HUDEP-2 (cell line): ENCODE measurements at regions not wholly inside any gene's neighbourhood (a gene's known extent, or its start where the extent isn't known, plus 50 kb on each side); places are given as distances from the start of the nearest gene placed in this dataset.

ENCODE experiments used
- DNase-seq, 76 experiments: peaks; one replicate each; lab custom pipeline; 2025; ENCODE audit not compliant: unreplicated experiment in 76 of 76; lab: John Stamatoyannopoulos, UW

DNA sequence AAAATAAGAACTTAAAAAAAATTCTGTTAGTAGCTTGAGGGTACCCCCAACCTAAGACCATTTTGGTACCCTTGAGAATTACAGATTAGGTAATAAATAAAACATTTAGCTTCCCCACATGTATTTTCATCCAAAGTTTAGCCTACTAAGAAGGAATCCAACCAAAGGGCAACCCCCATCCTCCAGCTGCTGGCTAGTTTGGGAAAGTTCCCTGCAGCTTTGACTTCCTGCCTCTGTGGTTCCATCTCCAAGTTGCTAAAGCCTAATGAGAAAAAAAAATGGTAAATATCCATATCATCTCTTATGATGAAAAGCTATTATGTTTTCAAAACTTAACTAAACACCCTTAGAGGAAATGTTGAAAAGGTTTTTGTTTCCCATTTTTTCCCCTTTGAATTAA is 547.2 kb downstream of the ANKRD7 start:
- no peak for DNase-seq

DNA sequence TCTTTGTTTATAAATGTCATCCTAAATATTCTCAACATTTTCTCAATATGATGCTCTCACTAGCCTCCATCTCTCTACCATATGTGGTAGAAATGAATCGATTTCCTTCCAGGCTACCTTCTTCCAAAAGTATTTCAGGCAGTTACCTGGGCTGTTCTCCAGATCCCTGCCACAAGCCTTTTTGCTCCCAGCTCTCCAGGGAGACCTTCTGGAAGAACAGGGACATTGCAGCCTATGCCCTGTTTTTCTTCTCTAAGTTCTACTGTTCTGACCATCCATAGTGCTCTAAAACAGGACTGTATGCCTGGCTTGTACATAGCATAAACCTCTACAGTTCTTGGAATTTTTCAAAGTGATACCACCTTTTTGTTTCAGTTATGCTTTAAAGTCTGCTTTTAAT is 552.8 kb downstream of the ANKRD7 start:
- no peak for DNase-seq

DNA sequence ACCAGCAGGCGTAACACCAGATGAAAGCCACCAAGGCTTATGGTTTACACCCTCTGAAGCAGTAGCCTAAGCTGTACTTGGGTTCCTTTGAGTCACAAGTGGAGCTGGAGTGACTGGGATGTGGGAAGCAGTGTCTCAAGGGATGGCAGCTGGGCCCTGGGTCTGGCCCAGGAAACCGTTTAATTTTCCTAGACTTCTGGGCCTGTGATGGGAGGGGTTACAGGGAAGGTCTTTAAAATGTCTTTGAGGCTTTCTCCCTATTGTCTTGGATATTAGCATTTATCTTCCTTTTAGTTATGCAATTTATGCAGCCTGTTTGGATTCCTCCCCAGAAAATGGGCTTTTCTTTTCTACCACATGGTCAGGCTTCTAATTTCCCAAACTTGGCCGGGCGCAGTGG is 568.2 kb downstream of the ANKRD7 start:
- DNase-seq: no peak

DNA sequence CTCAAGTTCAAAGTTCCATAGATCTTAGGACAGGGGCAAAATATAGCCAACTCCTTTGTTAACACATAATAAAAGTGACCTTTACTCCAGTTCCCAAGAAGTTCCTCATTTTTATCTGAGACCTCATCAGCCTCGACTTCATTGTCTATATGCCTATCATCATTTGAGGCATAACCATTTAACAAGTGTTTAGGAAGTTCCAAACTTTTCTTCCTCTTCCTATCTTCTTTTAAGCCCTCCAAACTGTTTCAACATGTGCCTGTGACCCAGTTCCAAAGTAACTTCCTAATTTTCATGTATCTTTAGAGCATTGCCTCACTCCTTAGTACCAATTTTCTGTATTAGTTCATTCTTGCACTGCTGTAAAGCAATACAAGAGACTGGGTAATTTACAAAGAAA is 569.1 kb downstream of the ANKRD7 start:
- no peak for DNase-seq

DNA sequence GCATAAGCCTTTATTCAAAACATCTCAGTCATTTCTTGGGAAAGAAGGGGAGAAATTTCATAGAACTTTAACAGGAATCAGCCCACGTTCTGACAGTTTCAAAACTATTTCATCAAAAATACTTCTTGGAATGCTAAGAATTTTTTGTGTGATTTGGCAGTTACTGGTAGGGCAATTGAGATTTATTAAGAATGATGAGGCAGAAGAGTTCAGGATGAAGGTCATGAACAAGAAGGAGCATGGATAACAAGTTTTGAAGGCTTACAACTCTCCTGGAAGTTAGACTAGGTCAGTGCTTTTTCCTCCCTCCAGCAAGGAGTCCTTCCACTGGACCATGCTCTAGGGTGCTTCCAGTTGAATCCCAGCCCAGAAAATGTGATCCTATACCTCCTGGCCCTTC is 569.9 kb downstream of the ANKRD7 start:
- DNase-seq: no peak

DNA sequence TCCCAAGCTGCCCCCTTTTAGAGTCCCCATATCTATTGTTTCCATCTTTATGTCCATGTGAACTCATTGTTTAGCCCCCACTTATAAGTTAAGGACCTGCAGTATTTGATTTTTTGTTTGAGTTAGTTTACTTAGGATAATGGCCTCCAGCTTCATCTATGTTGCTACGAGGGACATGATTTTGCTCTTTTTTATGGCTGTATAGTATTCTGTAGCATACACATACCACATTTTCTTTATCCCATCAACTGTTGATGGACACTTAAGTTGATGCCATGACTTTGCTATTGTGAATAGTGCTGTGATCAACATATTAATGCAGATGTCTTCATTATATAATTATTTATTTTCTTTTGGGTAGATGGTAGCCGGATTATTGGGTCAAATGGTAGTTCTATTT is 576.9 kb downstream of the ANKRD7 start:
- DNase-seq: no peak

DNA sequence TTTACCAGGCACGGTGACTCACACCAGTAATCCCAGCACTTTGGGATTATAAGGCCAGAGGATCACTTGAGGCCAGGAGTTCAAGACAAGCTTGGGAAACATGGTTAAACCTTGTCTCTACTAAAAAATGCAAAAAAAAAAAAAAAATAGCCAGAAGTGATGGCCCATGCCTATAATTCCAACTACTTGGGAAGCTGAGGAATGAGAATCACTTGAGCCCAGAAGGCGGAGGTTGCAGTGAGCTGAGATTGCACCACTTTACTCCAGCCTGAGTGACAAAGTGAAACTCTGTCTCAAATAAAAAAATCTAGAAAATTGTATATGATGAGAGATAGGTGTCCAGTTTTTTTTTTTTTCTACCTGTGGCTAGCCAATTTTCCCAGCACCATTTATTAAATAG is 578.2 kb downstream of the ANKRD7 start:
- DNase-seq: no peak

DNA sequence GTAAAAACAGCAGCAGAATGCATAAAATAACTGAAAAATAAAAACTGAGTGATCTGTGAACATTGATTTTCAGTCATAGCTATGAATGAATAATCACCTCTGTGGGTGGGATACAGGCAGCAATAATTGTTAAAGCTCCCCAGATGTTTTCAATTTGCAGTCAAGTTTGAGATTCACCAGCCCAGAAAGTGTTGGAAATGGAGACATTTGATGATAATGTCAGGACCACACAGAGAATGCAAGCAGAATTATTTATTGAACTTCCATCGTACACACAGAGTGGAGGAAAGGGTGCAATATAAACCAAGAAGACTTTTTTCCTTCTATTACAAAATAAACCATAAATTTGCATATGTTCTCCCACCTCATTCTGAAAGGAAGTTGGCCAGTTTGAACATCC is 601.7 kb downstream of the ANKRD7 start:
- no peak for DNase-seq

DNA sequence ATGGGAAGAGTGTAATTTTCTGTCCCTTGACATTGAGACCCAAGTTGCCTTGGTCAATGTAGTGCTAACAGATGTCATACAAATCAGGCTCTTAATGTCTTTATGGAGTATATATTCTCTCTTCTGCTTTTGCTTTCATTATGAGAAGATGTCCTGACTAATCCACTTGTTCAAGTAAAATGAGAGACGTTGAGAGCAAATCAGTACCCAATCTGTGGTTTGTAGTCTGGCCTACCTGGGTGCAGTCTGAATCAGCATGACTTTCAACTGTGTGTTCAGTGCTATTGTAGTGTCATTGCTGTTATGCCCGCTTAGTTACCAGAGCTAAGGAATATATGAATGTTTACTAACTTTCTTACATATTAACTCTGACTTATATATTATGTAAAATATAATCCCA is 612.4 kb downstream of the ANKRD7 start:
- DNase-seq: no peak

DNA sequence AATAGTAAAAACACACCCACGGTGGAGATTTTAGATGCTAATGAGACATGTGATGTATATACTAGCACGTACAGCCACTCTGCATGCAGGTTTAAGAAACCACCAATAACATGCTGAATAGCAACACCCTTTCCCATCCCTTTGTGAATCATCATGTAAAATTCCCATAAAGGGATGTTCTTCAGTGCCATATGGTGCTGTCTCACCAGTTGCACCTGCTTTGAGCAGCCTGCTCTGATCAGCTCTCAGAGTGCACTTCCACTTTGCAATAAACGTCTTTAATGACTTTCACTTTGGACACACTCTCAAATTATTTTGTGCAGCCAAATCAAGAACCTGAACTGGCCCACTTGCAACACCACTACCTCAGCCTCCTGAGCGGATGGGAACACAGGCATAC is 615.0 kb downstream of the ANKRD7 start:
- no peak for DNase-seq

DNA sequence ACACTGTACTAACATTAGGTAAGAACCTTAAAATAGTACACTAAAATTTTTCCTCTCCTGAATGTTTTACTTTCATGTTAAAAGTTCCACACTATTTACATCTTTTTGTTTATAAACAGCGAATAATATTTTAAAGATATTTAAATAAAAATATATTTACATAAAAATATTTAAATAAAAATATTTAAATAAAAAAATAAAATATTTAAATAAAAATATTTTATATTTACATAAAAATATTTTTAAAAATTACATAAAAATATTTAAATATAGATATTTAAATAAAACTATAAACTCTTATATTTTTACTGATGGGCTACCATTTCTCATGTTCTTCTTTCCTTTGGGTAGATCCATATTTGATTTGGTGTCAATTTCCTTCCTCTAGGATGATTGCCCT is 619.0 kb downstream of the ANKRD7 start:
- DNase-seq: no peak

DNA sequence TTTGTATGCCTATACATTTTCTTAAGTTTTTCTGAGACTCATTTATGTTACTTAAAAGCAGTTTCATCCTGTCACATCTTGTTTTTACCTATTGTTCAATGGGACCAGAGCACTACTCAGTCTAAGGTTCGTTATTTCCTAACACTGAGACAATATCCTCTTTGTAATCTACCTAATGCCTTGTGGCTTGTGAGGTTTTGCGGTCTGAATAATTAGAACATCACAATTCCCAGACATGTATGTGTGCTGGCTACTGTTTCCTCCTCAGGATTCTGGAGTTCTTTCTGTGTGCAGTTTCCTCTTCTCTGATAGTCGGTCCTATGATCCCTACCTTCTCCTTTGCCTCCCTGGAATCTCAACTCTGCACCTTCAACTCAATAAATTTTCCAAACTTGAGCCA is 620.2 kb downstream of the ANKRD7 start:
- DNase-seq: no peak

DNA sequence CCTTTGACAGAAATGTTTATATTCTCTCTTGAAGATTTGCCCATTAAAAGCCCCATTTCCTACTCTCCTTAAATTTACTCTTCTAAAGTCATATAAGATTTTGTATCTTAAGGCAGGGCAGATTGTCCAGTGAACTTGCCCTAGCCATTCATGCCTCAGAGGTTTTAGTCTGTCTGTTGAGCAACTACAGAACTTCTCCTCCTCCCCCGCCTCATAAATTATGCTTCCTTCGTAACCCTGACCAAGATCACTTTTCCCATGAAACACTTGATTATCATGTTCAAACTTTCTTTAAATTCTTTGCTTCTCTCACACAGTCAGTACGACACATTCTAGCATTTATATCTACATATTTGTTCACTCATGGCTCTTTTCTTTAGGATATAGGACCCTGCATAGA is 621.3 kb downstream of the ANKRD7 start:
- DNase-seq: no peak

DNA sequence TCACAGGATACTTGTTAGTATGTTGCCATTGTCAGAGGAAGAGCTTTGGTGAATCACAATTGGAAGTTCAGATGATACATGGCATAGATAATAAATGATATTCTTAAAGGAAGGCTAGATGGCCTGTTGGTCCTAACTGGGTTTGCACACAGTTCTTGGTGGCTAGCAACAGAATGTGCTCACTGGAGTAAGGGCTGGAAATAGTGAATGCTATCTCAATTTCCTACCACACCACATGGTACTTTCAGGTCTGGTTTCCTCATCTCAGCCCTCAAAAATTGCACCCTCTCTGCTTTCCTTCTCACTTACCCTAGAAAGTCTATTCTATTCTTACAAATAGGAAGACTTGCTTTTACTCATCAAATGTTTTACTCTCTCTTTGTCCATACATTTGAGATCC is 622.5 kb downstream of the ANKRD7 start:
- no peak for DNase-seq

DNA sequence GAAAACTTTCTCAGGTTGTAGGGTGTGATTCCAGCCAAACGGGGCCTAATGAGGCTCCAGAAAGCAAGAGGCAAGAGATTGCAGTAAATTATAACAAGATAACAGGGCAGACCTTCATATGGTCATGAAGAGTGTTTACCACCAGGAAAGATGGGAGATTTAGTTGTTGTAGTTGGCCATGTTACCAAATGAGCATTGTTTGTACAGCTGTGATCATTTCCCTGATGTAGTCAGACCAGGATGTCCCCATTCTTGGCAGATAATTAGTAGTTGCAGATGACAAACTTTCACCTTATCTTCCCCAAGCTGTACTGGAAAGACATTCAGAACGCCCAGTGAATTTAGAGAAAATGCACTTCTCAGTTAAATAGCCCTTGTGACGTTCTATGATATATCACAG is 630.8 kb downstream of the ANKRD7 start:
- peak in 2 of 76 experiments; percentile 7 to 11 for DNase-seq

DNA sequence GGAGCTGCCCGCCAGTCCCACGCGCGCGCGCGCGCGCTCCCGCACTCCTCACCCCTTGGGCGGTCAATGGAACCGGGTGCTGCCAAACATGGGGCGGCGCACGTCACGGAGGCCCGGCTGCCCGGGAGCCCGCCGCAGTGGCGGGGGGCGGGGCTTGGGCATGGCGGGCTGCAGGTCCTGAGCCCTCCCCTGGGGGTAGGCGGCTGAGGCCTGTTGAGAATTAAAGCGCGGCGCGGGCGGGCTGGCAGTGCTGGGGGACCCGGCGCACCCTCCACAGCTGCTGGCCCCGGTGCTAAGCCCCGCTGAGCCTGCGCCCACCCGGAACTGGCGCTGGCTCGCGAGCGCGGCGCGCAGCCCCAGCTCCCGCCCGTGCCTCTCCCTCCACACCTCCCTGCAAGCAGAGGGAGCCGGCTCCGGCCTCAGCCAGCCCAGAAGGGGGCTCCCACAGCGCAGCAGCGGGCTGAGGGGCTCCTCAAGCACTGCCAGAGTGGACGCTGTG is 634.2 kb downstream of the ANKRD7 start:
- no peak for DNase-seq

DNA sequence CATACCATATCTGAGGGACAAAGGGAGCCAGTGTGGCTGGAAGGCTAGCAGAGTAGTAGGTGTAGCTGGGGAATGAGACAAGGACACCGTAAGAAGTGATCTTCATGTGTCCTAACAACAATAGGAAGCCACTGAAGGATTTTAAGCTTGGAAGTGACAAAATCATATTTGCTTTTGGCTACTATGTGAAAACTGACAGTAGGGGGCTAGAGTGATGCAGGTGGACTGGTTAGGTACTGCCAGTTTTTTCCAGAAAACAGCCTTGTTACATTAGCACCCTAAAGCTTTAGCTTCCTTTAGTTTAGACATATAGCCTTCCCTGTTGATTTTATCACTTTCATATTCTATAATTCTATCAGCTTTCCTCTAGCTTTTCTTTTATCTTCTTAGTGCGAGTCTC is 637.1 kb downstream of the ANKRD7 start:
- DNase-seq: no peak

DNA sequence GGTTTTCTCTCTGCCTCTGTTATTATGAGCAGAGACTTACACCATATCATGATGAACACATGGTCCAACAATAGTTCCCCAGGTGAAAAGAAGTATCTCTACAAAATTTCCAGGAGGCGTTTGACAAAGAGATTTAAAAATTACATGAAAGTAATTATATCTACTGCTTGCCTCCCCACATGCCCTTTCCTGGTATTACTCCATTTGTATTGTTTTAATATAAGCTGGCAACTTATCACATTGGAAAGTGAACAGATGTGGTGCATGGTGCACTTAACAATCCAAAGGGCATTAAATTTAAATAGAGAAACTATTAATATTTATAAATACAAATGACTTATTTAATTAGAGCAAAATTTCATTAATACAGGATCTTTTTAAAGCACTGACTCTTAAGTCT is 638.2 kb downstream of the ANKRD7 start:
- no peak for DNase-seq

DNA sequence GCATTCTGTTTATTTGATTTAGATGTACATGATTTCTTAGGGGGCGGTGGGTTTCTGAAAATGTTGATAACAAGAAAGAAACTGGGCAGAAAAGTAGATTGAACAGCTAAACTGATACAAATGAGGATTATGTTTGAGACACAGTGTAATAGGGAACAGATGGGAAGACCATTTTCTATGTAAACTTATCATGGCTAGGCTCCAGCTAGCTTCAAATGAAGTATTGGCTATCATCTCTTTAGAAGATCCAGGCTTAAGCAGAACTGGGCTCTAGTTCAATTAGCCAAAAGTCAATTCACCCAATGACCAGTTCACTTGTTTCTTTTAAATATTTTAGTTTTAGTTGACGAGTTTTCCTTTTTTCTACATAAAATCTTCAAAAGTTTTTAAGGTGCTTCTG is 639.5 kb downstream of the ANKRD7 start:
- no peak for DNase-seq

DNA sequence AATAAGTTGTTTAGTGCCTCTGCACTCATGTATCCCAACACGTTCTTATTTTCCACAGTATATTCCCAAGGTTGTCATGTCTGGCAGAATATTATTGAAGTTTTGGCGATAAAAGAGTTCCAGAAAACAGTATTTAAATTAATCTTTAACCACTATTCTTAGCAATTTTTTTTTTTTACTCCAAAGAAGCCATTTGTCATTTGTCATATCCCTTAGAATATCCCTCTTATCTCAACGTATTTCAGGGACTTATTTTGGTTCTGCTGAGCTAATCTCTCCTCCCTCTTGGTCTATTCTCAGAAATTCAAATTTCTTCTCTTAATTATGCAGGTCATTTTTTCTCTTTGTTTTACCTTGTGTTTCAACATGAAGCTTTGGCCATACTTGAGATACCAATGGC is 643.4 kb downstream of the ANKRD7 start:
- peak in 3 of 76 experiments; percentile 7 to 44 (median 16) for DNase-seq

DNA sequence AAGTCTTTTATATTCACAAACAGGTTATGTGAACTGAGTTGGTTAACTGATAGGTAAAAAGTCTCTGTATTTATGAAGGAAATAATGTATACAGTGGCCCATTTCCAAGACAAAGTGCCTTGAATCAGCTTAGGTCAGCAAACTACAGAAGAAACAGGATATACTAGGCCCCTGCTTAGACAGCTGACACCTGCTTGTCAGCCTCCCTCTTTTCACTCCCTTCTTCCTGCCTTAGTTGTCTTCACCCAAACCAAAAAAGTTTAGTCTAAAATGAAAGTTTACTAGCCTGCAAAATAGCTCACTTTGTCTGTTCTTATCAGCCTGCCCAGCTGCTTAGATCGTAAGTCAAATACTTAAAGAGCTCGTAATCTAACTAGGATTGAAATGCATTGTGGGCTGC is 644.6 kb downstream of the ANKRD7 start:
- peak in 4 of 76 experiments; percentile 14 to 51 (median 14) for DNase-seq

DNA sequence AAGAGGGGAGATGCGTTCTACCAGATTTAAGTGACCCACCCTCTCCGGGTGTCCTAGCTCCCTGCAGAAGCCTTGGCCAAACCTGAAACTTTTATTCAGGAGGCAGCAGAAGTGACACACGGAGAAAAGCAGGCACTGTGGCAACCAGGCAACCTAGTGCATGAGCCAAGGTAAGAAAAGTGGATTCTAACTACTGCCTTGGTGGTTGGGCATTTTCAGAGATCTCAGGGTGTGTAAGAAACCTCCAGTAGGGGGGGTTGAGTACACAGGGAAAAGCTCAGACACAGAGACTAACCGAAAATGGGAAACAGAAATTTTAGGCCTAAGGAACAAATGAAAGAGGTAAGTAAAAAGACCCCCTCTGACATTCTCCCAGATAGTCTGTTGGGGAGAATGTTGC is 645.7 kb downstream of the ANKRD7 start:
- DNase-seq: peak in 11 of 76 experiments; percentile 1 to 56 (median 19)

DNA sequence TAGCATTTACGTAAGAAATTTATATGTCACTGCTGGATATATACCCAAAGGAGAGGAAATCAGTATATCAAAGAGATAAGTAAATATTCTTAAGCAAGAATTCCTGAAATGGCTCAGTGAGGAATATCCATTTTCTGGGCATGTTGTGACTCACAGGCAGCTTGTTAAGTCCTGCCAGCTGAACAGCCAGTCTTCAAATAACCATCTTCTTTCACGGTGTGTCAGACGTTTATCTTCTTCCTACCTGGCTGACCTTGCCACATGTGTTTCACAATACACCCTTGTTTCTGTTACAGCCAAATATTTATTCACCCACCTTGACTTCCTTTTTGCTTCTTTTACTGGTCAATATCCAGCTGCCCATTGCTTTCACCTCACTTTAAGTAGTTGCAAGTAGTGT is 648.1 kb downstream of the ANKRD7 start:
- DNase-seq: no peak

DNA sequence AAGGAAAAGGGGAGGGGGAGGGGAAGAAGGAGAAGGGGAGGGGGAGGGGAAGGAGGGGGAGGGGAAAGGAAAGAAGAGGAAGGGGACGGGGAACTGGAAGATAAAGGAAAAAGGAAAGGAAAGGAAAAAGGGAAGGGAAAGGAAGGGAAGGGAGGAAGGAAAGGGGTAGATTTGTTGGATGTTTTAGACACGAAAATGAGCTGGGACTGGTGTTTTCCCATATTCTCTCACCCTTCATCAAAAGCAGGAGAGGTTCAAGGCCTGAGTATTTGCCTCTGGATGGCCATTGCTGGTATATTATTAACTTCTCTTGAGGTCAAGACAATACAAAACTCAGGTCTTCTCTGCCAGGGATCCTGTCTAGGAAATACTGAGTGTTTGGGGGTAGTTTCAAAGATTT is 652.7 kb downstream of the ANKRD7 start:
- no peak for DNase-seq
